Neuronal stem cell (in vitro differentiated cells): ENCODE measurements at regions not wholly inside any gene's neighbourhood (a gene's known extent, or its start where the extent isn't known, plus 50 kb on each side); places are given as distances from the start of the nearest gene placed in this dataset.

Source experiments
- DNase-seq: peaks from one replicate; pipeline ENCODE4 v3.0.0-alpha.2; 2013; ENCODE audit warnings: low spot score
- H2AFZ ChIP-seq: one replicate; pipeline ENCODE4 v1.6.1; 2013; ENCODE audit warnings: mild to moderate bottlenecking, low read length, inconsistent platforms
- H2AK5ac ChIP-seq: 2 replicates; pipeline ENCODE4 v1.6.1; 2013; ENCODE audit warnings: low read depth, mild to moderate bottlenecking, inconsistent platforms, low read length, moderate library complexity, mixed read lengths
- H2BK120ac ChIP-seq: 2 replicates; pipeline ENCODE4 v1.6.1; 2013; ENCODE audit warnings: low read depth, mild to moderate bottlenecking, inconsistent platforms, low read length, moderate library complexity, mixed read lengths
- H2BK12ac ChIP-seq: one replicate; pipeline ENCODE4 v1.6.1; 2013; ENCODE audit warnings: low read length, inconsistent platforms
- H2BK15ac ChIP-seq: 2 replicates; pipeline ENCODE4 v1.6.1; 2013; ENCODE audit warnings: mild to moderate bottlenecking, low read length, inconsistent platforms, mixed read lengths
- H2BK5ac ChIP-seq: one replicate; pipeline ENCODE4 v1.6.1; 2013; ENCODE audit warnings: inconsistent platforms, mild to moderate bottlenecking, low read length, moderate library complexity
- H3K14ac ChIP-seq: one replicate; pipeline ENCODE4 v1.6.1; 2013; ENCODE audit warnings: low read length, inconsistent platforms
- H3K18ac ChIP-seq: 2 replicates; pipeline ENCODE4 v1.6.1; 2013; ENCODE audit warnings: low read length, inconsistent platforms
- H3K23ac ChIP-seq: 2 replicates; pipeline ENCODE4 v1.6.1; 2013; ENCODE audit warnings: low read depth, mild to moderate bottlenecking, mixed read lengths, low read length, inconsistent platforms; ENCODE audit not compliant: poor library complexity
- H3K27ac ChIP-seq: replicated peaks from 3 replicates; pipeline ENCODE4 v1.5.1; 2013; ENCODE audit warnings: low read length, inconsistent platforms
- H3K27me3 ChIP-seq, 3 experiments: 2 replicates each; pipeline ENCODE4 v1.6.1; 2013; ENCODE audit warnings: low read length in 3 of 3, mild to moderate bottlenecking in 2 of 3, inconsistent platforms in 1 of 3, low read depth in 1 of 3, mixed read lengths in 1 of 3, moderate library complexity in 1 of 3; ENCODE audit not compliant: control insufficient read depth in 3 of 3, insufficient read depth in 3 of 3
- H3K36me3 ChIP-seq, 2 donors: replicated peaks in 1 of 2; 2 replicates each; pipeline ENCODE4 v1.6.1; 2013; ENCODE audit warnings: low read length in 2 of 2; ENCODE audit not compliant: control insufficient read depth in 2 of 2, insufficient read depth in 2 of 2
- H3K4ac ChIP-seq: 2 replicates; pipeline ENCODE4 v1.6.1; 2013; ENCODE audit warnings: inconsistent platforms, mild to moderate bottlenecking, low read length, moderate library complexity
- H3K4me1 ChIP-seq, 2 donors: 1 replicate in 1 of 2; 2 replicates in 1 of 2; pipeline ENCODE4 v1.6.1; 2013; ENCODE audit warnings: low read length in 2 of 2, low read depth in 1 of 2; ENCODE audit not compliant: control insufficient read depth in 2 of 2, insufficient read depth in 1 of 2
- H3K4me2 ChIP-seq: one replicate; pipeline ENCODE4 v1.6.1; 2013; ENCODE audit warnings: mild to moderate bottlenecking, low read length, inconsistent platforms; ENCODE audit not compliant: insufficient read depth, poor library complexity, severe bottlenecking
- H3K4me3 ChIP-seq, 2 donors: 2 replicates each; pipeline ENCODE4 v1.5.1; 2013; ENCODE audit warnings: low read length in 2 of 2, mild to moderate bottlenecking in 2 of 2, inconsistent platforms in 1 of 2, moderate library complexity in 1 of 2
- H3K79me1 ChIP-seq: one replicate; pipeline ENCODE4 v1.6.1; 2013; ENCODE audit warnings: low read depth, mild to moderate bottlenecking, inconsistent platforms, low read length, moderate library complexity
- H3K9ac ChIP-seq: one replicate; pipeline ENCODE4 v1.6.1; 2013; ENCODE audit warnings: mild to moderate bottlenecking, low read depth, low read length, inconsistent platforms; ENCODE audit not compliant: poor library complexity
- H3K9me3 ChIP-seq, 2 donors: replicated peaks in 1 of 2; 2 replicates each; pipeline versions ENCODE3 to v1.6.1; 2013; ENCODE audit warnings: low read length in 2 of 2, mild to moderate bottlenecking in 2 of 2, inconsistent platforms in 1 of 2, low read depth in 1 of 2, mixed read lengths in 1 of 2, moderate library complexity in 1 of 2; ENCODE audit not compliant: control insufficient read depth in 2 of 2, insufficient read depth in 1 of 2
- H4K8ac ChIP-seq: one replicate; pipeline ENCODE4 v1.6.1; 2013; ENCODE audit warnings: low read depth, mild to moderate bottlenecking, inconsistent platforms, low read length, moderate library complexity
- H4K91ac ChIP-seq: one replicate; pipeline ENCODE4 v1.6.1; 2013; ENCODE audit warnings: low read length, low read depth, mild to moderate bottlenecking, inconsistent platforms; ENCODE audit not compliant: poor library complexity
- WGBS, 2 donors: extraction: QIAGEN DNeasy Blood & Tissue Kit; methylation state at CpG; one replicate each; pipeline ENCODE4 v1.1.7; 2013; ENCODE audit warnings: missing lambda C conversion rate in 2 of 2, mixed read lengths in 1 of 2; ENCODE audit not compliant: insufficient read length in 2 of 2, insufficient replicate concordance in 1 of 2; ENCODE audit errors: extremely low coverage in 2 of 2; 5-methylcytosine and 5-hydroxymethylcytosine counted together

DNA sequence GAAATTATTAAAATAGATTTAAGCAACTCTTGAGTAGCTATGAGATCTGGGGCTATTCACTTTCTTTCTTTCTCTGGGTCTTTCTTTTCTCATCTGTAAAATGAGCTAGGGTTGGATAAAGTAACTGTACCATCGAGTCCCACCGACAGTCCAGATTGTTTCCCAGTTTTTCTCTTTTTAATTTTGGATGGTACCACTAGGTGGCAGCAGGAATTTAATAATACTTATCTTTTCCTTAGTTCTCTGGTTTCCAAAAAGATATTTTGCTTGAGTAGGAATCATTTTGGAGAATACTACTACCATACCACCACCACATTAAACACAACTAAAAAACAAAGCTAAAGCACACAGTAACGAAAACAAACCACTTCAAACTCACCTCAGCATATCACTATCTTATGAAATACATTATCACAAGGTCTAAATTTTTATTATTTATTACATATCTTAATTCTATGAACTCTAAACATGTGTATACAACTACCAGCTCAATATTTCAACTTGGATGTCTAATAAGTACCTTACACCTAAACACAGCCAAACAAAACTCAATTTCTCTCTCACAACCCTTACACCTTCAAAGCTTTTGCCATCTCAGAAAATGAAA, 584.0 kb downstream of the KCNA4 start:
- Histone ChIP-seq H4K8ac (no peak overlapping the region), H3K27ac (no peak overlapping the region), H3K14ac (no peak overlapping the region), H3K9ac (no peak overlapping the region), H3K4me1 (no peaks in the 10 kb centered on the region), H2AK5ac (no peak overlapping the region), H3K79me1 (no peaks in the 10 kb centered on the region), H3K4me2 (no peak overlapping the region), H3K4ac (no peak overlapping the region), H2BK15ac (no peak overlapping the region), H3K18ac (no peak overlapping the region), H3K27me3 (no peaks in the 10 kb centered on the region), H2BK120ac (no peak overlapping the region), H4K91ac (no peak overlapping the region), H2BK5ac (no peak overlapping the region), H3K36me3 (no peaks in the 10 kb centered on the region), H3K23ac (no peak overlapping the region), H2AFZ (no peak overlapping the region), H3K9me3 (no peaks in the 10 kb centered on the region), H2BK12ac (no peak overlapping the region), H3K4me3 (no peak overlapping the region)
- 100% methylated on average over 1 of the region's 3 CpGs; no CpG with 5 or more reads in 1 of the 2 donors for WGBS, 2 donors
- no peak for DNase-seq

DNA sequence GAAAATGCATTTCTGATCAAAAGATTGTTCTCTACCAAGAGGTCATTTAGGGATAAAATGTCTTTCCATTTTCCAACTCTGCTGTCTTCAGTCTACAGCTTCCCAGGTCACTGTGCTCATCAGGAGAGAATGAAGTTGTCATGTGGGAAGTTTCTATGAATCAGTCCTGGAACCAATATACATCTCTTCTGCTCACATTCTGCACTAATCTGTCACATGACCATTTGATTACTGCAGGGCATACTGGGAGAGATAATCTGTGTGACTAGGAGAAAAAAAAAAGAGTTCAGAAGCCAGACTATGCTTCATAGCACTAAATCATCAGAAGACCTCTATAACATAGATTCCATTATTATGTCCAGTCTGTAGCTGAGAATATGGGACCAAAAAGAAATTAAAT, 611.5 kb downstream of the KCNA4 start:
- H3K18ac ChIP-seq = no peak overlapping the region
- no peaks in the 10 kb centered on the region for H3K9me3 ChIP-seq
- H3K36me3 ChIP-seq = no peaks in the 10 kb centered on the region
- H3K79me1 ChIP-seq = no peaks in the 10 kb centered on the region
- no peak overlapping the region for H4K8ac ChIP-seq
- H3K4me3 ChIP-seq = no peak overlapping the region
- H3K14ac ChIP-seq = no peak overlapping the region
- H2BK120ac ChIP-seq = no peak overlapping the region
- H3K27me3 ChIP-seq = no peaks in the 10 kb centered on the region
- no peaks in the 10 kb centered on the region for H3K4me1 ChIP-seq
- no peak overlapping the region for H2BK15ac ChIP-seq
- H2AK5ac ChIP-seq = no peak overlapping the region
- H3K4me2 ChIP-seq = no peak overlapping the region
- no peak overlapping the region for H3K27ac ChIP-seq
- H4K91ac ChIP-seq = no peak overlapping the region
- no peak overlapping the region for H2AFZ ChIP-seq
- no peak overlapping the region for H2BK12ac ChIP-seq
- no peak overlapping the region for H3K4ac ChIP-seq
- no peak overlapping the region for H2BK5ac ChIP-seq
- H3K23ac ChIP-seq = no peak overlapping the region
- H3K9ac ChIP-seq = no peak overlapping the region
- DNase-seq = no peak

DNA sequence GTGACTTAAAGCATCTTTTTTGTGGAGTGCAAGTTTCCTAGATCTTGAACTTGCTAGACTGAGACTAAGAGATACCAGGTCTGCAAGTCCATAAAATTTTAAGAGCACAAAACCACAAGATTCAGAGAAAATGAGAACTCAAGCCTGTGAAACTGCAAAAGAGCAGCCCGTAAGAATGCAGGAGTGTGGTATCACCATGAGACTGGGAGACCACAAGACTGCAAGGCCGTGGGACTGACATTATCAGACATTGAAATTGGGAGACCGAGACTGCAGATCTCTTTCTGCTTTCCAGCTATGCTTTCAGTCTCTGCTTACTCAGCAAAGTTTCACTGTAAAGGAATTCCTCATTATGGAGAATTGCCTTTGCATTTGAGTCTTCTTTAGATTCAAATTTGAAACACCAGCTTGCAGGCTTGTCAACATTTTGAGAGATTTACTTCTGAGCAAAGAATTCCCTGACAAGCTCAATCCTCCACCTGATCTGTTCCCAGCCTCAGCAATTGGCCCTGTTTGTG, 621.2 kb downstream of the KCNA4 start:
- Histone ChIP-seq H4K91ac (no peak overlapping the region), H3K27me3 (no peaks in the 10 kb centered on the region), H2BK120ac (no peak overlapping the region), H3K4me2 (no peak overlapping the region), H3K18ac (no peak overlapping the region), H2BK12ac (no peak overlapping the region), H3K79me1 (no peaks in the 10 kb centered on the region), H2AK5ac (no peak overlapping the region), H3K9ac (no peak overlapping the region), H3K4me1 (no peaks in the 10 kb centered on the region), H3K9me3 (no peaks in the 10 kb centered on the region), H3K27ac (no peak overlapping the region), H3K4me3 (no peak overlapping the region), H2BK15ac (no peak overlapping the region), H3K4ac (no peak overlapping the region), H2AFZ (no peak overlapping the region), H3K36me3 (no peaks in the 10 kb centered on the region), H4K8ac (no peak overlapping the region), H3K14ac (no peak overlapping the region), H3K23ac (no peak overlapping the region), H2BK5ac (no peak overlapping the region)
- no CpG with 5 or more reads among the region's 3 CpGs for WGBS, 2 donors
- no peak for DNase-seq

DNA sequence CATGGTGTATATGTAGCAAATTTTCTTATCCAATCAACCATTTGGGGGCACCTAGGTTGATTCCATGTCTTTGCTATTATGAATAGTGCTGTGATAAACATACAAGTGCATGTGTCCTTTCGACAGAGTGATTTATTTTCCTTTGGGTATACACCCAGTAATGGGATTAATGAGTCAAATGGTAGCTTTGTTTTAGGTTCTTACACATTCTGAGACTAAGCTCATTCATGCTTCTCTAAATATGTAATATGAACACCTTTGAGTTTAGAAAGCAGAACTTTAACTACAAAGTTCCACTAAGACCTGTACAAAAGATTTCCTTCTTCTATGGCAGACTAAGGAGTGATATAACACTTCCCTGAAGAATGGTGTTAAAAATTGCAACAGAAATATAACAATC, 627.0 kb downstream of the KCNA4 start:
- Histone ChIP-seq H2BK120ac (no peak overlapping the region), H3K4me3 (no peak overlapping the region), H2AFZ (no peak overlapping the region), H3K4ac (no peak overlapping the region), H3K79me1 (no peaks in the 10 kb centered on the region), H3K36me3 (no peaks in the 10 kb centered on the region), H4K91ac (no peak overlapping the region), H2BK12ac (no peak overlapping the region), H3K9ac (no peak overlapping the region), H2BK15ac (no peak overlapping the region), H3K27me3 (no peaks in the 10 kb centered on the region), H3K4me2 (no peak overlapping the region), H3K4me1 (no peaks in the 10 kb centered on the region), H3K9me3 (no peaks in the 10 kb centered on the region), H3K18ac (no peak overlapping the region), H3K14ac (no peak overlapping the region), H2AK5ac (no peak overlapping the region), H2BK5ac (no peak overlapping the region), H4K8ac (no peak overlapping the region), H3K27ac (no peak overlapping the region), H3K23ac (no peak overlapping the region)
- no peak for DNase-seq
- no CpG with 5 or more reads among the region's 1 CpG for WGBS, 2 donors
